HCT116 (cell line): ENCODE measurements at regions not wholly inside any gene's neighbourhood (a gene's known extent, or its start where the extent isn't known, plus 50 kb on each side); places are given as distances from the start of the nearest gene placed in this dataset.

Experiments
- CTCF ChIP-seq, 3 experiments: fragments of 200-600 bp in 1 of 3; sonication (generic) in 1 of 3; IDR thresholded peaks in 2 of 3; conservative IDR thresholded peaks in 1 of 3; 2 replicates each; pipeline ENCODE4 v1.5.1; 2012 to 2017; ENCODE audit warnings: low read depth in 2 of 3, low read length in 2 of 3, antibody characterized with exemption in 1 of 3, borderline replicate concordance in 1 of 3, control low read depth in 1 of 3, mild to moderate bottlenecking in 1 of 3, mixed read lengths in 1 of 3, mixed run types in 1 of 3, moderate library complexity in 1 of 3; ENCODE audit not compliant: insufficient read depth in 1 of 3
- EZH2 ChIP-seq: fragments of 200-600 bp; sonication (generic); IDR thresholded peaks from 2 replicates; pipeline ENCODE4 v1.6.1; 2017; ENCODE audit warnings: antibody characterized with exemption, mixed run types
- EZH2phosphoT487 ChIP-seq: fragments of 200-600 bp; IDR thresholded peaks from 2 replicates; pipeline ENCODE4 v1.6.1; 2018; ENCODE audit warnings: antibody characterized with exemption, borderline replicate concordance
- POLR2A ChIP-seq: IDR thresholded peaks from 2 replicates; pipeline ENCODE4 v1.7.0; 2011; ENCODE audit warnings: borderline replicate concordance; ENCODE audit not compliant: insufficient read depth, insufficient read length; ENCODE audit errors: extremely low read depth
- TF ChIP-seq, protein P1 (sequence below): IDR thresholded peaks from 2 replicates; pipeline ENCODE4 v1.6.1; 2012; ENCODE audit warnings: low read depth

- TF ChIP-seq EZH2 (no peak), CTCF (IDR thresholded peaks at IDR 0.05 in 2 of 3, conservative IDR thresholded peaks at IDR 0.05 in 1 of 3; ENCODE audit: borderline replicate concordance in 1 of 3, insufficient read depth in 1 of 3, low read depth in 2 of 3, low read length in 2 of 3) (no peak), POLR2A (no peak), EZH2phosphoT487 (no peak)
- TF ChIP-seq, protein P1, sequence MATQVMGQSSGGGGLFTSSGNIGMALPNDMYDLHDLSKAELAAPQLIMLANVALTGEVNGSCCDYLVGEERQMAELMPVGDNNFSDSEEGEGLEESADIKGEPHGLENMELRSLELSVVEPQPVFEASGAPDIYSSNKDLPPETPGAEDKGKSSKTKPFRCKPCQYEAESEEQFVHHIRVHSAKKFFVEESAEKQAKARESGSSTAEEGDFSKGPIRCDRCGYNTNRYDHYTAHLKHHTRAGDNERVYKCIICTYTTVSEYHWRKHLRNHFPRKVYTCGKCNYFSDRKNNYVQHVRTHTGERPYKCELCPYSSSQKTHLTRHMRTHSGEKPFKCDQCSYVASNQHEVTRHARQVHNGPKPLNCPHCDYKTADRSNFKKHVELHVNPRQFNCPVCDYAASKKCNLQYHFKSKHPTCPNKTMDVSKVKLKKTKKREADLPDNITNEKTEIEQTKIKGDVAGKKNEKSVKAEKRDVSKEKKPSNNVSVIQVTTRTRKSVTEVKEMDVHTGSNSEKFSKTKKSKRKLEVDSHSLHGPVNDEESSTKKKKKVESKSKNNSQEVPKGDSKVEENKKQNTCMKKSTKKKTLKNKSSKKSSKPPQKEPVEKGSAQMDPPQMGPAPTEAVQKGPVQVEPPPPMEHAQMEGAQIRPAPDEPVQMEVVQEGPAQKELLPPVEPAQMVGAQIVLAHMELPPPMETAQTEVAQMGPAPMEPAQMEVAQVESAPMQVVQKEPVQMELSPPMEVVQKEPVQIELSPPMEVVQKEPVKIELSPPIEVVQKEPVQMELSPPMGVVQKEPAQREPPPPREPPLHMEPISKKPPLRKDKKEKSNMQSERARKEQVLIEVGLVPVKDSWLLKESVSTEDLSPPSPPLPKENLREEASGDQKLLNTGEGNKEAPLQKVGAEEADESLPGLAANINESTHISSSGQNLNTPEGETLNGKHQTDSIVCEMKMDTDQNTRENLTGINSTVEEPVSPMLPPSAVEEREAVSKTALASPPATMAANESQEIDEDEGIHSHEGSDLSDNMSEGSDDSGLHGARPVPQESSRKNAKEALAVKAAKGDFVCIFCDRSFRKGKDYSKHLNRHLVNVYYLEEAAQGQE, result no peak
These were observed 232.0 kb upstream of the KCNK2 start for GRCh38 chr1:214850432-214851050.
